Karpas-422 (cell line): ENCODE measurements at regions not wholly inside any gene's neighbourhood (a gene's known extent, or its start where the extent isn't known, plus 50 kb on each side); places are given as distances from the start of the nearest gene placed in this dataset.

ENCODE experiments used
- DNase-seq: peaks from one replicate; pipeline ENCODE4 v3.0.0-alpha.2; 2015
- H2AFZ ChIP-seq: fragments of 200-600 bp; sonication (generic); 2 replicates; pipeline ENCODE4 v1.6.1; 2014; ENCODE audit warnings: antibody characterized with exemption, low read length, mixed read lengths
- H3K27ac ChIP-seq: fragments of 200-600 bp; sonication (generic); 2 replicates; pipeline ENCODE4 v1.5.1; 2014; ENCODE audit warnings: mild to moderate bottlenecking, low read length, moderate library complexity
- H3K27me3 ChIP-seq: fragments of 200-600 bp; sonication (generic); 2 replicates; pipeline ENCODE4 v1.6.1; 2014; ENCODE audit warnings: low read length, mixed read lengths
- H3K36me3 ChIP-seq: fragments of 200-600 bp; sonication (generic); 2 replicates; pipeline ENCODE4 v1.6.1; 2014; ENCODE audit warnings: low read length, mixed read lengths; ENCODE audit not compliant: insufficient read depth
- H3K4me1 ChIP-seq: fragments of 200-600 bp; sonication (generic); 2 replicates; pipeline ENCODE4 v1.6.1; 2014; ENCODE audit warnings: mild to moderate bottlenecking, low read length, mixed read lengths
- H3K4me2 ChIP-seq: fragments of 200-600 bp; sonication (generic); 2 replicates; pipeline ENCODE4 v1.6.1; 2014; ENCODE audit warnings: low read length, low read depth, mild to moderate bottlenecking; ENCODE audit not compliant: poor library complexity, severe bottlenecking
- H3K4me3 ChIP-seq: fragments of 200-600 bp; sonication (generic); 2 replicates; pipeline ENCODE4 v1.5.1; 2014; ENCODE audit warnings: mild to moderate bottlenecking, antibody characterized with exemption, low read length, mixed read lengths
- H3K79me2 ChIP-seq: fragments of 200-600 bp; sonication (generic); 2 replicates; pipeline ENCODE4 v1.6.1; 2014; ENCODE audit warnings: mild to moderate bottlenecking, low read length, mixed read lengths
- H3K9ac ChIP-seq: fragments of 200-600 bp; sonication (generic); 2 replicates; pipeline ENCODE4 v1.6.0; 2014; ENCODE audit warnings: low read length
- H3K9me2 ChIP-seq: fragments of 200-600 bp; sonication (generic), shearing (Covaris generic); replicated peaks from 2 replicates; pipeline ENCODE4 v1.6.0; 2014; ENCODE audit warnings: mild to moderate bottlenecking, low read length, moderate library complexity; ENCODE audit not compliant: insufficient read depth
- H3K9me3 ChIP-seq: fragments of 300-700, 200-600 bp; sonication (generic); 2 replicates; pipeline ENCODE4 v1.6.1; 2014; ENCODE audit warnings: low read length, mixed read lengths
- H4K20me1 ChIP-seq: fragments of 200-600 bp; sonication (generic); 2 replicates; pipeline ENCODE4 v1.6.1; 2014; ENCODE audit warnings: mild to moderate bottlenecking, antibody characterized with exemption, low read length, low read depth; ENCODE audit not compliant: insufficient read depth

- H3K4me2 ChIP-seq: no peak overlapping the region
- H3K4me3 ChIP-seq: no peak overlapping the region
- no peaks in the 10 kb centered on the region for H3K79me2 ChIP-seq
- H3K27me3 ChIP-seq: no peaks in the 10 kb centered on the region
- no peak overlapping the region for H3K27ac ChIP-seq
- no peaks in the 10 kb centered on the region for H3K9me2 ChIP-seq
- no peaks in the 10 kb centered on the region for H3K36me3 ChIP-seq
- no peak overlapping the region for H2AFZ ChIP-seq
- H3K4me1 ChIP-seq: no peaks in the 10 kb centered on the region
- DNase-seq: no peak
- H4K20me1 ChIP-seq: no peaks in the 10 kb centered on the region
- H3K9me3 ChIP-seq: no peaks in the 10 kb centered on the region
- no peak overlapping the region for H3K9ac ChIP-seq
Observed at GRCh38 chr6:91137286-91137685, 550.4 kb upstream of the MAP3K7 start.

DNA sequence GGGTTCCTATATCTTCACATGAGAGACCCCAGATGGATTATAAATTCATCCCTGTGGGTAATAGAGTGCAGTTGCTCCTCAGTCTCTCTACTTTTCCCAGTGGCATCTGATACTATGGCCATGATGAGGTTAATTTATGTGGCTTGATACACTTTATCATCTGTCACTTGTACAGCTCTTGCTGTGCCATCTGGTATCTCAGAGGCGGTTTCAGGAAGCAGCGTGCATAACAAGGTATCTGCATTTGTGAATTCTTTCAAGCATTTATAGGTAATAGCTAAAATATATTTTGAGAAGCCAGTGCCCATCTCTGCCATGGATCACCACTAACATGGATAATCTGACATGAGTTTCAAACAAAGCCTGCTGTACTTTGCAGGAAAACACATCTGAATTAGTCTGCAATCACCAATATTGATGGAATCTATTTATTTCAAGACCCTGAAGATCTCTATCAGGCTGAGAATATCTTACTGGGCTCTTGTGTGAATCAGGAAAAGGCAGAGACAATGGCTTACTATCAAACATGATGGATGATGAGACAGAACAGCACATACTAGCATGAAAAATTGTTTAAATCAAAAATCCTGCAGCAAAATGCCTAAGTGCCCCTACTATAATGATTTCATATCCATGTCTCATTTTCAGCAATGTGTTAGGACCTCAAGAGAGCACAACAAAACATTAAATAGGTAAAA, 548.7 kb upstream of the MAP3K7 start:
- DNase-seq: no peak
- Histone ChIP-seq H3K9me2 (0 out of 2 replicates have a peak, but pooled peaks cover 3% of the 10 kb centered on the region), H3K9ac (no peak overlapping the region), H3K4me3 (no peak overlapping the region), H3K9me3 (no peaks in the 10 kb centered on the region), H3K79me2 (no peaks in the 10 kb centered on the region), H3K4me1 (no peaks in the 10 kb centered on the region), H3K27me3 (no peaks in the 10 kb centered on the region), H3K36me3 (no peaks in the 10 kb centered on the region), H3K4me2 (no peak overlapping the region), H2AFZ (no peak overlapping the region), H4K20me1 (no peaks in the 10 kb centered on the region), H3K27ac (no peak overlapping the region)

GRCh38 chr6:91132461-91132860, 545.6 kb upstream of the MAP3K7 start:
- no peaks in the 10 kb centered on the region for H4K20me1 ChIP-seq
- no peak overlapping the region for H3K4me2 ChIP-seq
- no peak overlapping the region for H3K9ac ChIP-seq
- no peak overlapping the region for H3K4me3 ChIP-seq
- H3K9me3 ChIP-seq: no peaks in the 10 kb centered on the region
- H3K36me3 ChIP-seq: no peaks in the 10 kb centered on the region
- no peak overlapping the region for H2AFZ ChIP-seq
- H3K9me2 ChIP-seq: 0 out of 2 replicates have a peak, but pooled peaks cover 3% of the 10 kb centered on the region
- H3K27me3 ChIP-seq: no peaks in the 10 kb centered on the region
- no peak overlapping the region for H3K27ac ChIP-seq
- H3K79me2 ChIP-seq: no peaks in the 10 kb centered on the region
- DNase-seq: no peak
- no peaks in the 10 kb centered on the region for H3K4me1 ChIP-seq

DNA sequence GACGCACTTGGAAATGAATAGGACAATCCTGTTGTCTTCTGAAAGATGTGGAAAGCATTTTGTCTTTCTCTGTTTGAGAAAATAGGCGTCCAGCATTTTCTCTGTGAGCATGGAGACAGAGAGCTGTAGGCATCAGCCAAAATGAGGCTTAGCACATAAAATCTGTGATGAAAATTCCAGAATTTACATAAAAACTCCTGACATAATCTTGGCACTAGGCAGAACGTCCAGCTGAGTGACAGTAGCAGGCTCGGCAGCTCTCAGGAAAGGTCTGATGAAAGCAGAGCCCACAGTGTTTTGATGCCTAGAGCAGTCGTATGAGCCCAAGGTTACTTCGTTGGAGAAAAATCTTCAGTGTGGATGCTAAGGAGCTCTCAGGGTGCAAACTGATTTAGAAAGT, 543.3 kb upstream of the MAP3K7 start:
- no peak overlapping the region for H3K4me3 ChIP-seq
- H3K79me2 ChIP-seq: no peaks in the 10 kb centered on the region
- H3K4me1 ChIP-seq: no peaks in the 10 kb centered on the region
- no peaks in the 10 kb centered on the region for H3K9me3 ChIP-seq
- H3K4me2 ChIP-seq: no peak overlapping the region
- no peaks in the 10 kb centered on the region for H4K20me1 ChIP-seq
- no peak overlapping the region for H3K9ac ChIP-seq
- no peak overlapping the region for H2AFZ ChIP-seq
- DNase-seq: no peak
- no peaks in the 10 kb centered on the region for H3K36me3 ChIP-seq
- 0 out of 2 replicates have a peak, but pooled peaks cover 3% of the 10 kb centered on the region for H3K9me2 ChIP-seq
- no peaks in the 10 kb centered on the region for H3K27me3 ChIP-seq
- H3K27ac ChIP-seq: no peak overlapping the region

GRCh38 chr6:91127752-91128151, 540.9 kb upstream of the MAP3K7 start:
- no peaks in the 10 kb centered on the region for H3K36me3 ChIP-seq
- H3K4me1 ChIP-seq: no peaks in the 10 kb centered on the region
- no peak overlapping the region for H3K4me3 ChIP-seq

DNA sequence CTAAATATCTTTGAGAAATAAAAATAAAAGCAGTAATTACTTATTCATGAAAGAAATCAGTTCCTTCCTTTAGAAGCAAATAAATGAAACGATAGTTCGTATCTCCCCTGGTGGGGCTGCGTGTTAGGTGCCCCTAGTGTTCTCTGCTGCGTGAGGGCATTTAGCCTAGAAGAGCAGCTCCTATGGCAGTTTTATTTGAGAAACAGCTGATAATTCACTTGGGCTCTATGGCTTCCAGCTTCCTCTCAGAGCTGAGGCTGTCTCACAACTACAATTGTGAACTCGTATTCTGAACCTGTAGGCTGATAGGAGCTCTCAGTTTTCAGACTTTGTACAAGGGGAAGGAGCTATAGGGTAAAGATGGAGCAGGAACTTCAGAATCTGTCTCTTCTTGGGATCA, 540.0 kb upstream of the MAP3K7 start:
- Histone ChIP-seq H3K4me3 (no peak overlapping the region), H3K27ac (no peak overlapping the region), H3K9me3 (no peaks in the 10 kb centered on the region), H3K36me3 (no peaks in the 10 kb centered on the region), H3K79me2 (no peaks in the 10 kb centered on the region), H4K20me1 (no peaks in the 10 kb centered on the region), H3K9me2 (0 out of 2 replicates have a peak, but pooled peaks cover 3% of the 10 kb centered on the region), H3K4me1 (no peaks in the 10 kb centered on the region), H3K9ac (no peak overlapping the region), H3K27me3 (no peaks in the 10 kb centered on the region), H2AFZ (no peak overlapping the region), H3K4me2 (no peak overlapping the region)
- no peak for DNase-seq

More at GRCh38 chr6:91127752-91128151, 540.9 kb upstream of the MAP3K7 start:
- H3K4me2 ChIP-seq: no peak overlapping the region
- no peaks in the 10 kb centered on the region for H3K79me2 ChIP-seq
- H3K27me3 ChIP-seq: no peaks in the 10 kb centered on the region
- H3K9ac ChIP-seq: no peak overlapping the region
- DNase-seq: no peak
- H2AFZ ChIP-seq: no peak overlapping the region
- H3K27ac ChIP-seq: no peak overlapping the region
- 0 out of 2 replicates have a peak, but pooled peaks cover 3% of the 10 kb centered on the region for H3K9me2 ChIP-seq
- no peaks in the 10 kb centered on the region for H4K20me1 ChIP-seq
- H3K9me3 ChIP-seq: no peaks in the 10 kb centered on the region

DNA sequence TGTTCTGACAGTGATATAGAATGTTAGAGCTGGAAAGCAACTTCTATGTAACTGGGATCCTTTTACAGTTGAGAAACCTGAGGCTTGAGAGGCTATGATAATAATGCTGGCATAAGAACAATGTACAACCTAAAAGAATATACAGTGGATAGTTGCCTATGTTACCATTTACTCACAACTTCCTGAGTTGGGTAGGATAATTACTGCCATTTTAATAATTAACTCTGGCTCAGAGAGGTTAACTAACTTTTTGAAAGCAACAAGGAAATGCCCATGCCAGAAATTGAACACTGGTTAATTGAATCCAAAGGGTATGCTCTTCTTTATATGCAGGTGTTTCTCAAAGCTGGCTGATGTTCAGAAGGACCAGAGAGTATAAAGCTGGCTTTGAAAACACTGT, 530.7 kb upstream of the MAP3K7 start:
- H3K9ac ChIP-seq: no peak overlapping the region
- H3K9me2 ChIP-seq: 0 out of 2 replicates have a peak, but pooled peaks cover 5% of the 10 kb centered on the region
- H3K27ac ChIP-seq: no peak overlapping the region
- no peaks in the 10 kb centered on the region for H3K4me1 ChIP-seq
- no peaks in the 10 kb centered on the region for H4K20me1 ChIP-seq
- H3K79me2 ChIP-seq: no peaks in the 10 kb centered on the region
- no peak for DNase-seq
- H2AFZ ChIP-seq: no peak overlapping the region
- no peaks in the 10 kb centered on the region for H3K9me3 ChIP-seq
- H3K36me3 ChIP-seq: no peaks in the 10 kb centered on the region
- H3K4me2 ChIP-seq: no peak overlapping the region
- no peaks in the 10 kb centered on the region for H3K27me3 ChIP-seq
- no peak overlapping the region for H3K4me3 ChIP-seq

DNA sequence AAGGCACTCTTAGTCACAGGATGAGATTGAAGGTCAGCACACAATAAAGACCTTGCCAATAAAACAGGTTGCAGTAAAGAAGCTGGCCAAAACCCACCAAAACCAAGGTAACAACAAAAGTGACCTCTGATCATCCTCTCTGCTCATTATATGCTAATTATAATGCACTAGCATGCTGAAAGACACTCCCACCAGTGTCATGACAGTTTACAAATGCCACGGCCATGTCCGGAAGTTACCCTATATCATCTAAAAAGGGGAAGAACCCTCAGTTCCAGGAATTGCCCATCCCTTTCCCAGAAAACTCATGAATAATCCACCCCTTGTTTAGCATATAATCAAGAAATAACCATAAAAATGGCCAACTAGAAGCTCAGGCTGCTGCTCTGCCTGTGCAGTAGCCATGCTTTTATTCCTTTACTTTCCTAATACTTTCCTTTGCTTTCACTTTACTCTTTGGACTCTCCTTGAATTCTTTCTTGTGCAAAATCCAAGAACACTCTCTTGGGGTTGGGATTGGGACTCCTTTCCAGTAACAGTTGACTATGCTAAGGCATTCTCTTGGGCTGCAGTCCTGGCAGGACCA, 527.3 kb upstream of the MAP3K7 start:
- H3K4me2 ChIP-seq: no peak overlapping the region
- H3K4me1 ChIP-seq: no peaks in the 10 kb centered on the region
- no peak overlapping the region for H3K4me3 ChIP-seq
- H3K27ac ChIP-seq: no peak overlapping the region
- DNase-seq: no peak
- H3K36me3 ChIP-seq: no peaks in the 10 kb centered on the region
- H3K9me3 ChIP-seq: no peaks in the 10 kb centered on the region
- no peaks in the 10 kb centered on the region for H3K79me2 ChIP-seq
- 0 out of 2 replicates have a peak, but pooled peaks cover 5% of the 10 kb centered on the region for H3K9me2 ChIP-seq
- H4K20me1 ChIP-seq: no peaks in the 10 kb centered on the region
- H2AFZ ChIP-seq: no peak overlapping the region
- H3K9ac ChIP-seq: no peak overlapping the region
- H3K27me3 ChIP-seq: no peaks in the 10 kb centered on the region
